IMR-90 (cell line): ENCODE measurements at regions not wholly inside any gene's neighbourhood (a gene's known extent, or its start where the extent isn't known, plus 50 kb on each side); places are given as distances from the start of the nearest gene placed in this dataset.

ENCODE experiments used
- CTCF ChIP-seq: conservative IDR thresholded peaks from 2 replicates; pipeline ENCODE4 v1.5.1; 2012; ENCODE audit warnings: mild to moderate bottlenecking, low read depth, low read length, improper control_type of control experiment
- MXI1 ChIP-seq: IDR thresholded peaks from 2 replicates; pipeline ENCODE4 v1.6.1; 2012; ENCODE audit warnings: low read depth, mild to moderate bottlenecking, low read length, moderate library complexity, borderline replicate concordance
- NFE2L2 ChIP-seq: fragments of 150-350 bp; IDR thresholded peaks from 2 replicates; pipeline ENCODE4 v1.6.1; 2016; ENCODE audit warnings: low read depth, mild to moderate bottlenecking, low read length
- POLR2A ChIP-seq: IDR thresholded peaks from 2 replicates; pipeline ENCODE4 v1.6.1; 2012; ENCODE audit warnings: mild to moderate bottlenecking, low read depth, low read length
- RAD21 ChIP-seq: IDR thresholded peaks from 2 replicates; pipeline ENCODE4 v1.6.1; 2012; ENCODE audit warnings: low read length, improper control_type of control experiment
- RCOR1 ChIP-seq: IDR thresholded peaks from 2 replicates; pipeline ENCODE4 v1.6.1; 2012; ENCODE audit warnings: mild to moderate bottlenecking, low read length, improper control_type of control experiment; ENCODE audit not compliant: insufficient replicate concordance
- RFX5 ChIP-seq: IDR thresholded peaks from 2 replicates; pipeline ENCODE4 v1.8.0; 2012; ENCODE audit warnings: low read depth, mild to moderate bottlenecking, low read length, moderate library complexity
- SMC3 ChIP-seq: fragments of 150-350 bp; IDR thresholded peaks from 2 replicates; pipeline ENCODE4 v1.6.1; 2016; ENCODE audit warnings: low read depth, mild to moderate bottlenecking, antibody characterized with exemption, low read length, moderate library complexity
- TF ChIP-seq, protein P1 (sequence below): fragments of 150-350 bp; IDR thresholded peaks from 2 replicates; pipeline ENCODE4 v1.6.1; 2016; ENCODE audit warnings: low read depth, mild to moderate bottlenecking, low read length, moderate library complexity, borderline replicate concordance

- TF ChIP-seq MXI1 = no peak
- TF ChIP-seq POLR2A = no peak
- no peak for TF ChIP-seq CTCF
- TF ChIP-seq SMC3 = no peak
- no peak for TF ChIP-seq RAD21
- TF ChIP-seq, protein P1, sequence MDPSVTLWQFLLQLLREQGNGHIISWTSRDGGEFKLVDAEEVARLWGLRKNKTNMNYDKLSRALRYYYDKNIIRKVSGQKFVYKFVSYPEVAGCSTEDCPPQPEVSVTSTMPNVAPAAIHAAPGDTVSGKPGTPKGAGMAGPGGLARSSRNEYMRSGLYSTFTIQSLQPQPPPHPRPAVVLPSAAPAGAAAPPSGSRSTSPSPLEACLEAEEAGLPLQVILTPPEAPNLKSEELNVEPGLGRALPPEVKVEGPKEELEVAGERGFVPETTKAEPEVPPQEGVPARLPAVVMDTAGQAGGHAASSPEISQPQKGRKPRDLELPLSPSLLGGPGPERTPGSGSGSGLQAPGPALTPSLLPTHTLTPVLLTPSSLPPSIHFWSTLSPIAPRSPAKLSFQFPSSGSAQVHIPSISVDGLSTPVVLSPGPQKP = no peak
- TF ChIP-seq RFX5 = no peak
- no peak for TF ChIP-seq RCOR1
- TF ChIP-seq NFE2L2 = no peak
Measured at GRCh38 chr1:96075704-96076455, 645.7 kb upstream of the PTBP2 start.
